ENCODE measurements at regions not wholly inside any gene's neighbourhood (a gene's known extent, or its start where the extent isn't known, plus 50 kb on each side); places are given as distances from the start of the nearest gene placed in this dataset.

- Histone ChIP-seq H3K4me3 (no peak overlapping the region), H3K27me3 (ENCODE audit: insufficient read depth) (no peaks in the 10 kb centered on the region), H3K79me2 (replicated peaks; ENCODE audit: insufficient read depth) (no peaks in the 10 kb centered on the region), H3K9me2 (ENCODE audit: insufficient read depth) (no peaks in the 10 kb centered on the region), H3K4me1 (ENCODE audit: insufficient read depth) (peaks cover 31% of the 10 kb centered on the region), H4K20me1 (replicated peaks; ENCODE audit: insufficient read depth) (no peaks in the 10 kb centered on the region), H3F3A (replicated peaks; ENCODE audit: low read depth) (no peaks in the 10 kb centered on the region), H2AFZ (no peak overlapping the region), H3K36me3 (ENCODE audit: insufficient read depth) (no peaks in the 10 kb centered on the region), H3K27ac (ENCODE audit: low read depth) (no peak overlapping the region), H3K4me2 (0 out of 2 replicates have a peak overlapping the region, but pooled peaks have one; percentile 56)
- TF ChIP-seq NANOG (IDR thresholded peaks at IDR 0.05; ENCODE audit: borderline replicate concordance) (no peak), CREB1 (CRISPR knock-in tag; IDR thresholded peaks at IDR 0.05; ENCODE audit: low read depth) (no peak), ZNF331 (CRISPR knock-in tag; IDR thresholded peaks at IDR 0.05; ENCODE audit: low read depth) (no peak), ZNF114 (CRISPR knock-in tag; IDR thresholded peaks at IDR 0.05) (no peak)
- TF ChIP-seq, protein P1, sequence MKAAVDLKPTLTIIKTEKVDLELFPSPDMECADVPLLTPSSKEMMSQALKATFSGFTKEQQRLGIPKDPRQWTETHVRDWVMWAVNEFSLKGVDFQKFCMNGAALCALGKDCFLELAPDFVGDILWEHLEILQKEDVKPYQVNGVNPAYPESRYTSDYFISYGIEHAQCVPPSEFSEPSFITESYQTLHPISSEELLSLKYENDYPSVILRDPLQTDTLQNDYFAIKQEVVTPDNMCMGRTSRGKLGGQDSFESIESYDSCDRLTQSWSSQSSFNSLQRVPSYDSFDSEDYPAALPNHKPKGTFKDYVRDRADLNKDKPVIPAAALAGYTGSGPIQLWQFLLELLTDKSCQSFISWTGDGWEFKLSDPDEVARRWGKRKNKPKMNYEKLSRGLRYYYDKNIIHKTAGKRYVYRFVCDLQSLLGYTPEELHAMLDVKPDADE (IDR thresholded peaks at IDR 0.05): no peak
- H3K36me3 Mint-ChIP-seq (ENCODE audit: low read depth): no peaks in the 10 kb centered on the region
- H3K9me3 Mint-ChIP-seq: no peaks in the 10 kb centered on the region
- peaks cover 4% of the 10 kb centered on the region for H3K27me3 Mint-ChIP-seq (ENCODE audit: insufficient read depth, low read depth, poor library complexity)
- H3K4me3 Mint-ChIP-seq: no peak overlapping the region; the same call in 2 of the 3 replicates
- DNase-seq (ENCODE audit: low spot score) (no peak), ATAC-seq (no peak)
- peaks cover 29% of the 10 kb centered on the region for H3K4me1 Mint-ChIP-seq
- H3K27ac Mint-ChIP-seq: no peak overlapping the region
These were observed 63.0 kb downstream of the PTTG1 start for GRCh38 chr5:160484678-160485077.

GRCh38 chr5:160485364-160485969, 63.8 kb downstream of the PTTG1 start:
- H3K36me3 ChIP-seq (ENCODE audit: insufficient read depth): no peaks in the 10 kb centered on the region
- no peak overlapping the region for H3K4me3 ChIP-seq
- H3K4me1 ChIP-seq (ENCODE audit: insufficient read depth): peaks cover 31% of the 10 kb centered on the region
- H4K20me1 ChIP-seq (replicated peaks; ENCODE audit: insufficient read depth): no peaks in the 10 kb centered on the region
- H3K9me2 ChIP-seq (ENCODE audit: insufficient read depth): no peaks in the 10 kb centered on the region
- H3K27me3 ChIP-seq (ENCODE audit: insufficient read depth): no peaks in the 10 kb centered on the region
- peak; percentile 91 for ATAC-seq
- H3K9me3 Mint-ChIP-seq: no peaks in the 10 kb centered on the region
- peaks cover 29% of the 10 kb centered on the region for H3K4me1 Mint-ChIP-seq
- H3F3A ChIP-seq (replicated peaks; ENCODE audit: low read depth): no peaks in the 10 kb centered on the region
- H3K27me3 Mint-ChIP-seq (ENCODE audit: insufficient read depth, low read depth, poor library complexity): peaks cover 4% of the 10 kb centered on the region
- peak overlapping the region; percentile 67 for H3K27ac Mint-ChIP-seq
- no peaks in the 10 kb centered on the region for H3K79me2 ChIP-seq (replicated peaks; ENCODE audit: insufficient read depth)
- peak overlapping the region; percentile 56; the same call in 1 of the 2 replicates for H3K4me2 ChIP-seq
- H2AFZ ChIP-seq: peak overlapping the region; percentile 52; the same call in 1 of the 2 replicates
- peak overlapping the region; percentile 18; the same call in 1 of the 2 replicates for H3K27ac ChIP-seq (ENCODE audit: low read depth)
- H3K36me3 Mint-ChIP-seq (ENCODE audit: low read depth): no peaks in the 10 kb centered on the region
- TF ChIP-seq, protein P2, sequence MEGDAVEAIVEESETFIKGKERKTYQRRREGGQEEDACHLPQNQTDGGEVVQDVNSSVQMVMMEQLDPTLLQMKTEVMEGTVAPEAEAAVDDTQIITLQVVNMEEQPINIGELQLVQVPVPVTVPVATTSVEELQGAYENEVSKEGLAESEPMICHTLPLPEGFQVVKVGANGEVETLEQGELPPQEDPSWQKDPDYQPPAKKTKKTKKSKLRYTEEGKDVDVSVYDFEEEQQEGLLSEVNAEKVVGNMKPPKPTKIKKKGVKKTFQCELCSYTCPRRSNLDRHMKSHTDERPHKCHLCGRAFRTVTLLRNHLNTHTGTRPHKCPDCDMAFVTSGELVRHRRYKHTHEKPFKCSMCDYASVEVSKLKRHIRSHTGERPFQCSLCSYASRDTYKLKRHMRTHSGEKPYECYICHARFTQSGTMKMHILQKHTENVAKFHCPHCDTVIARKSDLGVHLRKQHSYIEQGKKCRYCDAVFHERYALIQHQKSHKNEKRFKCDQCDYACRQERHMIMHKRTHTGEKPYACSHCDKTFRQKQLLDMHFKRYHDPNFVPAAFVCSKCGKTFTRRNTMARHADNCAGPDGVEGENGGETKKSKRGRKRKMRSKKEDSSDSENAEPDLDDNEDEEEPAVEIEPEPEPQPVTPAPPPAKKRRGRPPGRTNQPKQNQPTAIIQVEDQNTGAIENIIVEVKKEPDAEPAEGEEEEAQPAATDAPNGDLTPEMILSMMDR (conservative IDR thresholded peaks at IDR 0.05; ENCODE audit: low read depth in 2 of 2): no peak
- TF ChIP-seq ZNF462 (CRISPR knock-in tag; IDR thresholded peaks at IDR 0.05): peak; percentile 67
- DNase-seq (ENCODE audit: low spot score): peak; percentile 18
- no peak overlapping the region for H3K4me3 Mint-ChIP-seq

All from GM23338 (cell line).